CD4-positive, alpha-beta memory T cell (primary cell): ENCODE measurements at regions not wholly inside any gene's neighbourhood (a gene's known extent, or its start where the extent isn't known, plus 50 kb on each side); places are given as distances from the start of the nearest gene placed in this dataset.

Source experiments
- CTCF ChIA-PET: fragments of 350-600 bp; sonication (Branson Sonifier 250); formaldehyde crosslinking; loops from one replicate; lab custom pipeline; 2021; ENCODE audit warnings: inconsistent platforms; ENCODE audit not compliant: partially characterized antibody; lab: Charles Lee
- POLR2A ChIA-PET: fragments of 350-600 bp; sonication (Branson Sonifier 250); formaldehyde crosslinking; loops from one replicate; lab custom pipeline; 2021; ENCODE audit not compliant: partially characterized antibody; lab: Charles Lee
- DNase-seq, 5 donors: peaks; one replicate each; pipeline versions ENCODE4 v3.0.0 to v3.0.0-alpha.2; 2020 to 2022; ENCODE audit warnings: mixed read lengths in 1 of 5
- H3K27ac ChIP-seq: one replicate; pipeline ENCODE4 v1.7.0; 2013; ENCODE audit warnings: low read depth, low read length
- H3K27me3 ChIP-seq: 2 replicates; pipeline ENCODE4 v1.7.0; 2013; ENCODE audit warnings: mild to moderate bottlenecking, low read length, moderate library complexity; ENCODE audit not compliant: insufficient read depth
- H3K36me3 ChIP-seq: 2 replicates; pipeline ENCODE4 v1.7.0; 2013; ENCODE audit warnings: mild to moderate bottlenecking, low read length, moderate library complexity; ENCODE audit not compliant: insufficient read depth
- H3K4me1 ChIP-seq: 2 replicates; pipeline ENCODE4 v1.7.0; 2013; ENCODE audit warnings: mild to moderate bottlenecking, low read length, moderate library complexity; ENCODE audit not compliant: insufficient read depth
- H3K4me3 ChIP-seq, 2 donors: one replicate each; pipeline ENCODE4 v1.7.0; 2013; ENCODE audit warnings: low read length in 2 of 2, mild to moderate bottlenecking in 1 of 2
- H3K9me3 ChIP-seq, 2 donors: one replicate each; pipeline ENCODE4 v1.7.0; 2013; ENCODE audit warnings: low read length in 2 of 2, control low read depth in 1 of 2; ENCODE audit not compliant: control insufficient read depth in 1 of 2
- H3K27ac Mint-ChIP-seq, 7 donors: one replicate each; pipeline ENCODE4 v1.8.0; 2020 to 2021; ENCODE audit warnings: mixed read lengths in 7 of 7, mild to moderate bottlenecking in 6 of 7, inconsistent platforms in 3 of 7, moderate library complexity in 3 of 7
- H3K27me3 Mint-ChIP-seq, 2 donors: one replicate each; pipeline ENCODE4 v1.8.0; 2020 to 2021; ENCODE audit warnings: mixed read lengths in 2 of 2
- H3K36me3 Mint-ChIP-seq, 2 donors: one replicate each; pipeline ENCODE4 v1.8.0; 2020 to 2021; ENCODE audit warnings: mixed read lengths in 2 of 2, inconsistent platforms in 1 of 2, mild to moderate bottlenecking in 1 of 2
- H3K4me1 Mint-ChIP-seq, 4 donors: one replicate each; pipeline ENCODE4 v1.8.0; 2020 to 2021; ENCODE audit warnings: mixed read lengths in 4 of 4, mild to moderate bottlenecking in 1 of 4
- H3K4me3 Mint-ChIP-seq, 8 donors: one replicate each; pipeline ENCODE4 v1.8.0; 2020 to 2021; ENCODE audit warnings: mixed read lengths in 8 of 8, mild to moderate bottlenecking in 7 of 8, moderate library complexity in 6 of 8, inconsistent platforms in 3 of 8
- H3K9me3 Mint-ChIP-seq, 8 donors: one replicate each; pipeline ENCODE4 v1.8.0; 2020 to 2021; ENCODE audit warnings: mixed read lengths in 8 of 8, mild to moderate bottlenecking in 5 of 8, inconsistent platforms in 3 of 8, moderate library complexity in 1 of 8
- intact Hi-C: fragments of 100-400 bp; cut with micrococcal nuclease; formaldehyde crosslinking; loops from one replicate; pipeline ENCODE4 v1.15.1; 2023

DNA sequence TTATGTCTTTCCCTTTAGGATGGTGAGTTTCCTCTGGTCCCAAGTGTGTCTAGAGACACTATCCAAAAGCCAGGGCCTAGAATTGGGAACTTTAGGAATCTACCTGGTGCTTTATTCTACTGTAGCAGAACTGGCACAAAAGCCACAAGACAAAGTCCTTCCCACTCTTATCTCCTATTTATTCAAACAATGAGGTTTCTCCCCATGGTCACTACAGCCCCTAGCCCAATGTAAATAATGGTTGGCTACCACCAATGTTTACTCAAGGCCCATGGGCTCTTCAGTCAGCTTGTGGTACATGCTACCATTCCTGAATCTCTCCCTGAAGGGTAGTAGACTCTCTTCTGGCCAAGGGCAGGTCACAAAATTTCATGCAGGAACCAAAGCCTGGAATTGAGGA is 789.4 kb upstream of the KIF2B start:
- H3K9me3 Mint-ChIP-seq: peaks cover 1 to 21% (median 9%) of the 10 kb centered on the region in 8 donors
- no peak overlapping the region for H3K27ac Mint-ChIP-seq
- Histone ChIP-seq H3K27ac (no peak overlapping the region), H3K9me3 (no peaks in the 10 kb centered on the region), H3K27me3 (no peaks in the 10 kb centered on the region), H3K36me3 (no peaks in the 10 kb centered on the region), H3K4me3 (no peak overlapping the region), H3K4me1 (no peaks in the 10 kb centered on the region)
- no peaks in the 10 kb centered on the region for H3K27me3 Mint-ChIP-seq
- POLR2A ChIA-PET: no interaction called here
- no peak overlapping the region for H3K4me3 Mint-ChIP-seq
- DNase-seq: no peak
- intact Hi-C loops: no loop called here
- H3K4me1 Mint-ChIP-seq: no peaks in the 10 kb centered on the region
- H3K36me3 Mint-ChIP-seq: no peaks in the 10 kb centered on the region
- CTCF ChIA-PET: no interaction called here

DNA sequence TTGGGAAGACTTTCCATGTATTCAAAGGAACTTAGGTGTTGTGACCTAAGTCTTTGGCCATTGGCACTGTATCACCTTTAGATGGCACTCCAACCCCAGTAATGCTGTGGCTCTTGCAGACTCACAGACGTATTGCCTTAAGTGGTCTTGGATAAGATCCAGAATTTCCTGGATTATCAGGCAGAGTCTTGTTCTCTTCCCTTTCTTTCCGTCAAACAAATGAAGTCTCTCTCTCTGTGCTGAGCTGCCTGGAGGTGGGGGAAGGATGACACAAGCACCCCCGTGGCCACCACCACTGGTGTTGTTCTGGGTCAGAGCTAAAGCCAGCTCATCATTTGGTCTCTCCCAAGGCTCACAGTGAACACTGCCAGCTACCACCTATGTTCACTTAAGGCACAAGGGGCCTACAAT is 789.9 kb upstream of the KIF2B start:
- H3K27ac Mint-ChIP-seq: no peak overlapping the region
- Histone ChIP-seq H3K4me1 (no peaks in the 10 kb centered on the region), H3K4me3 (no peak overlapping the region), H3K27me3 (no peaks in the 10 kb centered on the region), H3K9me3 (no peaks in the 10 kb centered on the region), H3K36me3 (no peaks in the 10 kb centered on the region), H3K27ac (no peak overlapping the region)
- H3K4me3 Mint-ChIP-seq: no peak overlapping the region
- intact Hi-C loops: no loop called here
- ChIA-PET POLR2A (no interaction called here), CTCF (no interaction called here)
- no peaks in the 10 kb centered on the region for H3K27me3 Mint-ChIP-seq
- DNase-seq: no peak
- no peaks in the 10 kb centered on the region for H3K36me3 Mint-ChIP-seq
- H3K4me1 Mint-ChIP-seq: no peaks in the 10 kb centered on the region
- H3K9me3 Mint-ChIP-seq: peaks cover 3 to 21% (median 9%) of the 10 kb centered on the region in 8 donors

DNA sequence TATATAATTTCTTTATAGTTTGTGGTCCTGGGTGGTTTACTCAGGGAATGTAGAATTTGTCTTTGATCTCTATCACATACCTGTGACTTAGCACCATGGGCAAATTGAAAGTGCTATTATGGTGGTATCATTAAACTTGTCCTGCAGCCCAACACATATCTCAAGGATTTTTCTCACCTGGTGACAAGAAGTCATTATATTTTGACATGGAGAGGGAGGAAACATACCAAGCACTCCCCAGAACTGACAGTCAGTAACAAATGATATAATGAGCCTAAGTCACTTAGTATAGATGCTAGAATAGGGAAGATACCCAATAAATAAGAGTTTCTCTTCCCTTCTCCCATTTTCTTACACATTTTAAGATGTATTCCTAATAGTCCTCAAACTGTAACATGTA is 805.5 kb upstream of the KIF2B start:
- Histone ChIP-seq H3K36me3 (no peaks in the 10 kb centered on the region), H3K27me3 (no peaks in the 10 kb centered on the region), H3K4me1 (no peaks in the 10 kb centered on the region), H3K4me3 (no peak overlapping the region), H3K9me3 (no peaks in the 10 kb centered on the region), H3K27ac (no peak overlapping the region)
- CTCF ChIA-PET: no interaction called here
- intact Hi-C loops: no loop called here
- Mint-ChIP-seq H3K4me3 (no peak overlapping the region), H3K27me3 (no peaks in the 10 kb centered on the region), H3K36me3 (no peaks in the 10 kb centered on the region), H3K9me3 (peaks cover 3 to 20% (median 9%) of the 10 kb centered on the region in 8 donors), H3K4me1 (no peaks in the 10 kb centered on the region), H3K27ac (no peak overlapping the region)
- POLR2A ChIA-PET: no interaction called here
- DNase-seq: no peak

DNA sequence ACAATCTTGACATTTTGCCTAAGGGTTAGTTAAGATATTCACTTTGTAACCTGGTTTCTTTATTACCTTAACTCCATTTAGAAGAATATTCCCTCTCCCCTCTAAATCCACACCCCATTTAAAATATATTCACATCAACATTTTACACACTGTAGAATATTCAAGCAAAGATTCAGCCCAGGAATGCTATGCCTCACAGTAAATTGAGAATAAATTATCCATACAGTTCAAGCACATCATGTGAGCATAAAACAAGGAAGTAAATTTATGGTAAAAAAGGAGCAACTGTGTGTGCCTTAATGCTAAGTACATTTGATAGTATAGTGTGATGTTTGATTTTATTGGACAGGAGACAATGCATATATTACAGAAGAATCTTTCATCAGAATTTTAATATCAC is 806.6 kb upstream of the KIF2B start:
- no peaks in the 10 kb centered on the region for H3K9me3 ChIP-seq
- no peak for DNase-seq
- H3K36me3 ChIP-seq: no peaks in the 10 kb centered on the region
- intact Hi-C loops: no loop called here
- Mint-ChIP-seq H3K4me3 (no peak overlapping the region), H3K9me3 (peaks cover 3 to 13% (median 9%) of the 10 kb centered on the region in 8 donors), H3K27me3 (no peaks in the 10 kb centered on the region), H3K4me1 (no peaks in the 10 kb centered on the region), H3K27ac (no peak overlapping the region), H3K36me3 (no peaks in the 10 kb centered on the region)
- no peak overlapping the region for H3K4me3 ChIP-seq
- H3K4me1 ChIP-seq: no peaks in the 10 kb centered on the region
- POLR2A ChIA-PET: no interaction called here
- CTCF ChIA-PET: no interaction called here
- no peak overlapping the region for H3K27ac ChIP-seq
- no peaks in the 10 kb centered on the region for H3K27me3 ChIP-seq

DNA sequence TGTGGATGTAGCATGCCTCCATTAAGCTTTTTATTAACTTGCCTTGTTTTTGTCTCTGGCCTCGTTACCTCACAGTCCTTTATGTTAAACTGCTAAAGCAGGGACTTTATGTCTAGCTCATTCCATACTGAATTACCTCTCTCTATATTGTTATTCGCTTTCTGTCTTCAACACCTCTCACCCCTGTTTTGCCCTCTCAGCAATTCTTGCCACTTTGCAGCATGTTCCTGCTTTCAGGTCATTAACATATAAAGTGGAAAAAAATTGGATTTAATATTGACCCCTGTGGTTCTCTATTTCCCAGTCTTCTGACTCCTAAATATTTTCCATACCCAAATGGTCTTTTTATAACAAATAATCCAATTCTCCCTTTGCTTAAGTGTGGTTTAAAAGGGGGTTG is 810.4 kb upstream of the KIF2B start:
- H3K4me1 Mint-ChIP-seq: no peaks in the 10 kb centered on the region
- H3K27ac ChIP-seq: no peak overlapping the region
- peaks cover 0 to 8% (median 4%) of the 10 kb centered on the region in 8 donors for H3K9me3 Mint-ChIP-seq
- H3K36me3 Mint-ChIP-seq: no peaks in the 10 kb centered on the region
- H3K27me3 Mint-ChIP-seq: no peaks in the 10 kb centered on the region
- H3K27me3 ChIP-seq: no peaks in the 10 kb centered on the region
- no peaks in the 10 kb centered on the region for H3K9me3 ChIP-seq
- DNase-seq: no peak
- no peaks in the 10 kb centered on the region for H3K36me3 ChIP-seq
- CTCF ChIA-PET: no interaction called here
- H3K4me3 ChIP-seq: no peak overlapping the region
- no peaks in the 10 kb centered on the region for H3K4me1 ChIP-seq
- no peak overlapping the region for H3K4me3 Mint-ChIP-seq
- POLR2A ChIA-PET: no interaction called here
- intact Hi-C loops: no loop called here
- H3K27ac Mint-ChIP-seq: peak overlapping the region in 1 of 7 donors; percentile 28

DNA sequence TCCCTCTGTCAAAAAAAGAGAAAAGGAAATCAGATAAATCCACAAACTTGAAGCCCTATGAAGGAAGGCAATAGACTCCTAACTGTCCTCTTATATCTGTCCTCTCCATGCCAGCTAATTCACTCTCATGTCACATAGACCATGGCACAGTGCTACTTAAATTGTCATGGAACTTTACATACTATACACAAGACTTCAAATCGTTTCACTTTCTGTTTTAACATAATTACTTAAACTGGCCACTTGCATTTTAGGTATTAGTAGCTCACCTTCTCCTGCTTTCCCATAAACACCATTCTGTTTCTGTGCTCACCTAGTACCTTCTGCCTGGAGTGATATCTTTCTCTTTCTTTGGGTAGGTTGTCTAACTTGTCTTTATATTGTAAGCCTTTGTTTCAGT is 816.7 kb upstream of the KIF2B start:
- Histone ChIP-seq H3K27ac (no peak overlapping the region), H3K27me3 (no peaks in the 10 kb centered on the region), H3K36me3 (no peaks in the 10 kb centered on the region), H3K9me3 (no peaks in the 10 kb centered on the region), H3K4me1 (no peaks in the 10 kb centered on the region), H3K4me3 (no peak overlapping the region)
- Mint-ChIP-seq H3K4me3 (no peak overlapping the region), H3K27ac (no peak overlapping the region), H3K4me1 (no peaks in the 10 kb centered on the region), H3K27me3 (no peaks in the 10 kb centered on the region), H3K36me3 (no peaks in the 10 kb centered on the region), H3K9me3 (peaks cover 0 to 8% (median 5%) of the 10 kb centered on the region in 8 donors)
- intact Hi-C loops: no loop called here
- POLR2A ChIA-PET: no interaction called here
- CTCF ChIA-PET: no interaction called here
- no peak for DNase-seq

DNA sequence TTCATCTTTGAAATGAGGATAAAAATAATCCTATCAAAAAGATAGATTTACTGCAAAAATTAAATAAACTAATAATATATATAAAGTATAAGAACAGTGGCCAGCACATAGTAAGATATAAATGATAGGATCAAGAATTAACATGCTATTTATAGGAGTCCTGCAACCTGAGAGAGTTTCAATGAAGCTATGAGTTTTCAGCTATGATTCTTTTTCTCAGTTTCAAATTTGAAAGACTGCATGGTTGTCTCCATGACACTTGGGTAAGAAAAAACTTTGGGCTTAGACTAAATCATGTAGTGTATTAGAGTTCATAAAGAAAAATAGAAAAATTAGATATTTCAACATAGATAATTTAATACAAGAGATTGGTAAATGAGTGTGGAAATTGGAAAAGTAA is 817.8 kb upstream of the KIF2B start:
- Histone ChIP-seq H3K9me3 (no peaks in the 10 kb centered on the region), H3K27me3 (no peaks in the 10 kb centered on the region), H3K36me3 (no peaks in the 10 kb centered on the region), H3K4me3 (no peak overlapping the region), H3K27ac (no peak overlapping the region), H3K4me1 (no peaks in the 10 kb centered on the region)
- H3K4me3 Mint-ChIP-seq: no peak overlapping the region
- intact Hi-C loops: no loop called here
- CTCF ChIA-PET: interaction anchor here (0.6 kb wide), 1 partner anchor 570 kb away, joined by 3 read pairs; no protein-coding TSS in a partner anchor
- peaks cover 0 to 7% (median 5%) of the 10 kb centered on the region in 8 donors for H3K9me3 Mint-ChIP-seq
- no peak for DNase-seq
- H3K27me3 Mint-ChIP-seq: no peaks in the 10 kb centered on the region
- no peaks in the 10 kb centered on the region for H3K4me1 Mint-ChIP-seq
- no peak overlapping the region for H3K27ac Mint-ChIP-seq
- H3K36me3 Mint-ChIP-seq: no peaks in the 10 kb centered on the region
- POLR2A ChIA-PET: no interaction called here

DNA sequence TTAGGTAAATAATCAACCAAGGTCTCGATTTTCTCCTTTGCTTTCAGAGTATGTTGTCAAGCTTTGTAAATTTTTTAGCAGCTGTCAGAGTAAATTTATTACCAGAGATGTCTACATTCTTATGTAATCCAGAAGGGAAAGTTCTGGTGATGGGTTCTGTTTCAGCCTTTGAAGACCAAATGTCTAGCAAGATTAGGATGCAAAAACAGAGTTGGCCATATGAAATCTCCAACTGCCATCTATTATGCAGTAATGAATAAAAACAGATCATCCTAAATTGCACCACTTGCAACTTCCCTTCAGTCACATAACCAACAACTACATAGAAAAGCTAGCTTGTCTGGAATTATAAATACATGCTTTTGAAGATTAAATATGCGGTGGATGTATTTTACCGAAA is 826.8 kb upstream of the KIF2B start:
- ChIA-PET CTCF (no interaction called here), POLR2A (no interaction called here)
- H3K4me3 ChIP-seq: no peak overlapping the region
- H3K27ac Mint-ChIP-seq: no peak overlapping the region
- peaks cover 0 to 3% of the 10 kb centered on the region in 2 donors for H3K9me3 ChIP-seq
- H3K4me1 Mint-ChIP-seq: no peaks in the 10 kb centered on the region
- intact Hi-C loops: no loop called here
- H3K27me3 ChIP-seq: no peaks in the 10 kb centered on the region
- H3K36me3 Mint-ChIP-seq: no peaks in the 10 kb centered on the region
- no peaks in the 10 kb centered on the region for H3K36me3 ChIP-seq
- DNase-seq: no peak
- H3K27me3 Mint-ChIP-seq: peaks cover 0 to 1% of the 10 kb centered on the region in 2 donors
- no peak overlapping the region for H3K4me3 Mint-ChIP-seq
- peaks cover 2 to 14% (median 5%) of the 10 kb centered on the region in 8 donors for H3K9me3 Mint-ChIP-seq
- no peaks in the 10 kb centered on the region for H3K4me1 ChIP-seq
- H3K27ac ChIP-seq: no peak overlapping the region
